GM12801 (cell line): ENCODE measurements at regions not wholly inside any gene's neighbourhood (a gene's known extent, or its start where the extent isn't known, plus 50 kb on each side); places are given as distances from the start of the nearest gene placed in this dataset.

ENCODE experiments used
- TF ChIP-seq, protein P1 (sequence below): IDR thresholded peaks from one replicate; pipeline ENCODE4 v1.5.1; 2011; ENCODE audit warnings: control low read depth; ENCODE audit not compliant: insufficient read length; ENCODE audit errors: extremely low read depth

DNA sequence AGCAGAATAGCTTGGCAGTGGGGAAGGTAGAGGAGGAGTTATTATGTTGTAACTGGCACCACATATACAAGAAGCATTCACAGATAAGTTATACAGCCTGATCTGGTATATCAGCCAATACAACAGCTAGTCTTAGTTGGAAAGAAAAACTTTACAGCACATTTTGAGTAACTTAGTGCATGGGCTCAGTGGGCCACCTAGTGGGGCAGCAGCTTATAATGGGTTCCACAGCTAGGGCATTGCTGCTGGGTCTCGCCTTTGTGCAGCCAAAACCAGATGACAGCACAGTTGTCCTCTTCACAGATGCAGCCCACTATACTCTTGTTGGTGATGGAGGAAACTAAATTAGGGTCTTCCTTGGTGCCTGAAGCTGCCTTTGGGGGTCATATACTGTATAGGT, 448.1 kb upstream of the RASGEF1B start:
- TF ChIP-seq, protein P1, sequence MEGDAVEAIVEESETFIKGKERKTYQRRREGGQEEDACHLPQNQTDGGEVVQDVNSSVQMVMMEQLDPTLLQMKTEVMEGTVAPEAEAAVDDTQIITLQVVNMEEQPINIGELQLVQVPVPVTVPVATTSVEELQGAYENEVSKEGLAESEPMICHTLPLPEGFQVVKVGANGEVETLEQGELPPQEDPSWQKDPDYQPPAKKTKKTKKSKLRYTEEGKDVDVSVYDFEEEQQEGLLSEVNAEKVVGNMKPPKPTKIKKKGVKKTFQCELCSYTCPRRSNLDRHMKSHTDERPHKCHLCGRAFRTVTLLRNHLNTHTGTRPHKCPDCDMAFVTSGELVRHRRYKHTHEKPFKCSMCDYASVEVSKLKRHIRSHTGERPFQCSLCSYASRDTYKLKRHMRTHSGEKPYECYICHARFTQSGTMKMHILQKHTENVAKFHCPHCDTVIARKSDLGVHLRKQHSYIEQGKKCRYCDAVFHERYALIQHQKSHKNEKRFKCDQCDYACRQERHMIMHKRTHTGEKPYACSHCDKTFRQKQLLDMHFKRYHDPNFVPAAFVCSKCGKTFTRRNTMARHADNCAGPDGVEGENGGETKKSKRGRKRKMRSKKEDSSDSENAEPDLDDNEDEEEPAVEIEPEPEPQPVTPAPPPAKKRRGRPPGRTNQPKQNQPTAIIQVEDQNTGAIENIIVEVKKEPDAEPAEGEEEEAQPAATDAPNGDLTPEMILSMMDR = no peak

DNA sequence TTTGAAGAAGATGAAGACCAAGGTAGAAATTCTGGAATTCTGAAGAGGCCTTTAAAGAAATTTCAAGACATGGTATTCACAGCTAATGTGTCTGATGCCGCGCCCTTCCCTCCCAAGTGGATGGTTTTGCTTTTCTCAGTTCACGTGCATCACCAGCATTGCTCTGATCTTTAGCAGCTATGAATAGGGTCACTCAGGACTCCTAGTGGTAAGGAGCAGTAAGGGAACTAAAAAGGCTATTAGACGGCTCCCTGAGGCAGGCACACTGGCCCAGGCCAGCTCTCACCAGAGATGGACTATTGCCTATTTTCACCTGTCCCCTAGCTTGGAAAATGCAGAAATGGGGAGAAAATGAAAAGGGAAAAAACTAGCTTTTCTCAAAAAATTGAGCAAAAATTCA, 447.5 kb upstream of the RASGEF1B start:
- TF ChIP-seq, protein P1 = no peak

GRCh38 chr4:81915430-81915829, 443.7 kb upstream of the RASGEF1B start:
- TF ChIP-seq, protein P1 = no peak

- TF ChIP-seq, protein P1 = no peak
Measured at GRCh38 chr4:81914623-81915022, 442.9 kb upstream of the RASGEF1B start.

GRCh38 chr4:81913427-81913879, 441.7 kb upstream of the RASGEF1B start:
- TF ChIP-seq, protein P1 = no peak

GRCh38 chr4:81912376-81913030, 440.8 kb upstream of the RASGEF1B start:
- TF ChIP-seq, protein P1 = no peak

DNA sequence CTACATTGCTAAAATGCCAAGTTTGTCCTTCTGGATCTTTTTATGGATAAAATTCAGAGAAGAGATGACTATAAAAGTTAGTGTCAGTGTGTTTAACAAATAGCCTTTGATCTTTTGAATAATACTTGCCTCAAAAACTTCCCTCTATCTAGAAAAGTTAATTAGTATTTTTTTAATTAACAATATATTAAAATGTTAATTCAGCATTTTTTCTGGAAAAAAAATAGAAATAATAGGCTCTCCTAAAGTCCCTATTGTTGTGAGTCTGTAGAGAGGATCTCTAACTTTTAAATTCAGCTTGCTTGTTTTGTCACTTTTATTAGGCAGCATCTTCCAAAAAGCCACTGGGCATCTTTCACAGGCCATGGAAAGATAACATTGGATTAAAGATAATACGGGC, 435.2 kb upstream of the RASGEF1B start:
- TF ChIP-seq, protein P1 = no peak
